OCI-LY3 (cell line): ENCODE measurements at regions not wholly inside any gene's neighbourhood (a gene's known extent, or its start where the extent isn't known, plus 50 kb on each side); places are given as distances from the start of the nearest gene placed in this dataset.

Experiments
- CTCF ChIP-seq: fragments of 200-600, 300-600 bp; sonication (generic); IDR thresholded peaks from 2 replicates; pipeline ENCODE4 v1.5.1; 2014; ENCODE audit warnings: antibody characterized with exemption, low read length, low read depth
- EZH2phosphoT487 ChIP-seq: fragments of 200-600 bp; shearing (Covaris generic); IDR thresholded peaks from 2 replicates; pipeline ENCODE4 v1.6.1; 2018; ENCODE audit warnings: antibody characterized with exemption, mixed run types, low read depth

GRCh38 chr22:44394246-44395117 lies 81.7 kb upstream of the SHISAL1 start:
- TF ChIP-seq CTCF, result no peak
- no peak for TF ChIP-seq EZH2phosphoT487
